GM19395 (cell line): ENCODE measurements at regions not wholly inside any gene's neighbourhood (a gene's known extent, or its start where the extent isn't known, plus 50 kb on each side); places are given as distances from the start of the nearest gene placed in this dataset.
A peak's percentile ranks its signal among the peaks of the same experiment; 100 is the strongest.

ENCODE experiments used
- ATAC-seq: cut with Tn5 transposase; IDR thresholded peaks from one replicate; pipeline ENCODE4 v1.9.1; 2021; ENCODE audit warnings: mild to moderate bottlenecking, moderate library complexity; ENCODE audit not compliant: unreplicated experiment

- ATAC-seq = no peak
Measured at GRCh38 chr10:108307925-108308312, 1143.4 kb upstream of the SORCS1 start.

DNA sequence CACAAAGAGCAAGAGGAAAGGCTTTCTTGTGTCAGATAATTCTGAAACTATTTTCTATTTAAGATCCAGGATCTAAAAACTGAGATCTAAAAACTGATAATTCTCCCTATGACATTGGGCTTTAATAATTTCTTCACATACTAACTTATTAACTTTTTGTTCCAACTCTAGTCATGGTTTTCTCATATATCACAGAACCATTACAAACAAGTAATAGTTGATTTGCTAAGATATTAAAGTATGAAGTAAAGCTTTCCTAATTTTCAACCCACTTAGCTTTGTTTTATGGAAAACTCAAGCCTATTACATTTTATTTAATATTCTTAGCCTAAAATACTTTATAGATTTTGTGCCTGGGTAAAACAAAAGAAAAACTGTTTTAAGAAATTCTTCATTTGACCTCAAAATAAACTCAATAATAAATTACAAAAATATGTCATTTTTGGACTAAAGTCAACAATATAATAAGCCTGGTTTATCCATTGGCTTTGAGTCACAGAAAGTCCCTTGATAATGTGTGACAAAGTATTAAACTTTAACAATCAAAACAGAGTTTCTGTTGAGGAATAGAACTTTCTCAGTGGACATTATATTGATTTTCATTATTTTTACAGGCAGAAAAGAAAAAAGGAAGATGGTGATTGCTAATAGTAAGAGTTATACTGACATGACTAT, 1142.9 kb upstream of the SORCS1 start:
- ATAC-seq = no peak

DNA sequence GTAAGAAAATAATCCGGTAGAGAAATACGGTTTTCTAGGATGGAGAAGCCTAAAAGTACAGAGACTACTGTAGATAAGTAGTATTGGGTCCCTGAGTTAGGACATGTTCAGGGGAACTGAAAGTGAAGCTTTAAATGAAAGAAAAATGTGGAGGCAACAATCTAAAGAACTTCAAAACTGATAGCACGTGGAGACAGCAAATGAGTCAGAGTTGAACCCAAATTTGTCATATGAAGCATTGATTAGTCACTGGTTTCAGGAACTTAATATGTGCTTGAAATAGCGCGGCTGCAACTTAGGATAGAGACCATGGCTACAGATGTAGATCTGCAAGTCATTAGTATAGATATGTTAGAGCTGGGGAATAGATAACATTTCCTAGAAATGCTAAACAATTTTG, 1138.6 kb upstream of the SORCS1 start:
- ATAC-seq = peak; percentile 60

GRCh38 chr10:108301002-108301401, 1136.5 kb upstream of the SORCS1 start:
- ATAC-seq = no peak

GRCh38 chr10:108290823-108291222, 1126.3 kb upstream of the SORCS1 start:
- ATAC-seq = no peak

DNA sequence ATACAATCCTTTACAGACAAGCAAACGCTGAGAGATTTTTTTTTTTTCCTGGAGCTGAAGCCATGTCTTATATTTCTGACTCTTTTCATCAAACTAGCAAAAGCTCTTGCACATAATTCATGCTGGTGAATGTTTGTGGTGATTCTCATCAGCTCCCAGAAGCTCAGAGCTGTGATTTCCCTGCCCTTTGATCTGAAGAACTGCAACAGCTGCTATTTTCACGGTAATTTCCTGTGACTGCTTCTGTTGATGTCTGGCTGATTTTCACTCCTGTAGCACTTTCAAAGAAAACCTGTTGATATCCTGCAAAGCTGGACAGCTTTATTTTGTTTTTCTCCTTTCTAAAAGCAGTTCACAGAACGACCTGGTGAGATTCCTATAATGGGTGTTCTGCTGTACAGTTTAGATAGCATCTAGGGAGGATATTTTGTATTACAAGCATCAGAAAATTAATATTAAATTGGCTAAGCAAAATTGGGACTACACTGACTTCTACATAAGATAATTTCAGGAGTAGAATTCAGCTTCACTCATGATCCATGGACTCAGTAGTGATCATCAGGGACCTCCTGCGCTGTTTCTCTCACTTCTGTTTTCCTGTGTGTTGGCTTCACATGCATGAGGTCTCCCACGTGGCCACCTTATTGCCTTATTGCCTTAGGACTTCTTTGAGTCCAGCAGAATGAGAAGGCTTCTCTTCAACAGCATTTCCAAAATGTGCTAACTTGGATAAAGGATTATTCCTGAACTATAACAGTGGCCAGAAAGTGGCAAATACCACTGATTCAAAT, 1111.6 kb upstream of the SORCS1 start:
- no peak for ATAC-seq

GRCh38 chr10:108260383-108260906, 1095.9 kb upstream of the SORCS1 start:
- no peak for ATAC-seq

DNA sequence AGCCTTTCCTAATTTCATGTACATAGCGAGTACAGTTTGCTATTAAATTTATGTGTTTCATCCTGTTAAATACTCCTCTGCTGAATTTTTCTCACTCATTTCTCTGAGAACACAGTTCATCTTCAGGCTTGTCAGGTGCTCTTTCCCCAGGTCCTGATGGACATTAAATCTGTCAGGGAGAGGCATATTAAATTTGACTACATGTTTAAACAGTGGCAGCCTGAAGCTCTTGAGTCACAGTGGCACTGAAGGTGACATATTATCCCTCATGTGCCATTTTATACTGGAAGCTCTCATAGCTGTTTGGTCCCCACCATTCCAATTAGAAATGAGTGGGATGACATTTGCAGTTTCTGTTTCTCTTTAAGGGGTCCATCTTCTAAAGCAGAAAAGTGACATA, 1089.6 kb upstream of the SORCS1 start:
- no peak for ATAC-seq

GRCh38 chr10:108252771-108253170, 1088.3 kb upstream of the SORCS1 start:
- ATAC-seq = no peak

- no peak for ATAC-seq
Measured at GRCh38 chr10:108250936-108251620, 1086.6 kb upstream of the SORCS1 start.

- ATAC-seq = no peak
Measured at GRCh38 chr10:108249940-108250339, 1085.4 kb upstream of the SORCS1 start.

- no peak for ATAC-seq
Measured at GRCh38 chr10:108244443-108245228, 1080.1 kb upstream of the SORCS1 start.

GRCh38 chr10:108241166-108241565, 1076.7 kb upstream of the SORCS1 start:
- ATAC-seq = no peak

DNA sequence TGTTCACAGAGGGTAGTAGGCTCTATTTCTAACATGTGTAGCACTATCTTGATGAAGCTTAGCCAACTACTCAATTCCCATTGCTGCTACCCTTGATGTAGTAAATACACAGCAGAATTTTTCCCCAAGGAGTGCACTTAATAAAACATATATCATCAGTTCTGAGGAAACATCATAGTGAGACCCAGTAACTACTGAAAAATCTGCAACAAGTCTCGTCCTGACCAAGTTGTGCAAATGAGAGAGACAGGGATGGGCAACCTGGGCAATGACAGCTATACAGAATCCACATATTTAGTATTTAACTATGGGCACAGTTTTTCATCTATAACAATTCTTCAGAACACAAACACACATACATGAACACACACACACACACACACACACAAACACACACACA, 1073.8 kb upstream of the SORCS1 start:
- ATAC-seq = no peak

DNA sequence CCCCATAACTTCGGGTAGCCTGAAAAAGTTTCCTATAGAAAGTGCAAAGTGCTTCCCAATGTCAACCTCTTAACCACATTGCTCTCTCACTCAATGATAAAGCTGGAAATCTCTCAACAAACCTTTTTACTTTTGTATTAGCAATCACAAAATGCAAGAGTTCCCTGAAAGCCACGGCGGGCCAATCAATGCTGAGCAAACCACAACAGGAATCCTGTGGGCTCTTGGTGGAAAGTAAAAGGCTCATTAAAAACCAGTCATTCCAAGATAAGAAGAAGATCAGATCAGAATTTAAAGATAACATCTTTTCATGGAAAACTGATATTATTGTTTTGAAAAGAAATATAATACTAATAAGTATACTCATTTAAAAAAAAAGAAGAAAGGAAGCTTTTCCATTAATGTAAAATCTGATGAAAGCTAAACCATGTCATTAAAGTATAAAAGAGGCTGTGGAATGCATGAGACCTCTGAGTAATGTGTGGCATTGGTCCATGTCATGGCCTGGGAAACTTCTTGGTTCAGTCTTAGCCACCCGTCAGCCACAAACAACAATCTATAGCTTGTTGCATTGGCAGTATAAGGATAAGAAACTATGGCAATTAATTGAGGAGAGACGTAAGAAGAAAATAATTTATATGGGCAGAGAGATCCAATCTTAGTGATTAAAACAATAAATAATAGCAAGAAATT, 1066.1 kb upstream of the SORCS1 start:
- ATAC-seq = no peak

DNA sequence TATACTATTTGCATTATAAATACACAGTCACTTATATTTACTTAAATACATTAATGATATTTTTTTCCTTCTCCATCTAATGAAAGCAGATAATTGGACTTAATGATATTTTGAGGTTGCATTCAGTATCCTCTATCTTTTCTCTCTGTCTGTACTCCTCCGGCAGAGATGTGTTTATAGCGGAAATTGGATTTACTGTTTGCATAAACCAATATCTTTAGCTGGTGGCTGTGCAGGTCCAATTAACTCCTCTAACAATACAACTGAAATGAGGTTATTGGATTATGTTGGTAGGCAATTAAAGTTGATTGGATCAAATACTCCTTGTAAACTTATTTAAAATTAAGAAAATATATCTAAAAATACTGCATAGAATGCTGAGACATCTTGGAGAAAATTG, 1044.2 kb upstream of the SORCS1 start:
- ATAC-seq = no peak

- ATAC-seq = no peak
Measured at GRCh38 chr10:108208038-108208437, 1043.5 kb upstream of the SORCS1 start.

- peak; percentile 71 for ATAC-seq
Measured at GRCh38 chr10:108204528-108205305, 1040.2 kb upstream of the SORCS1 start.

DNA sequence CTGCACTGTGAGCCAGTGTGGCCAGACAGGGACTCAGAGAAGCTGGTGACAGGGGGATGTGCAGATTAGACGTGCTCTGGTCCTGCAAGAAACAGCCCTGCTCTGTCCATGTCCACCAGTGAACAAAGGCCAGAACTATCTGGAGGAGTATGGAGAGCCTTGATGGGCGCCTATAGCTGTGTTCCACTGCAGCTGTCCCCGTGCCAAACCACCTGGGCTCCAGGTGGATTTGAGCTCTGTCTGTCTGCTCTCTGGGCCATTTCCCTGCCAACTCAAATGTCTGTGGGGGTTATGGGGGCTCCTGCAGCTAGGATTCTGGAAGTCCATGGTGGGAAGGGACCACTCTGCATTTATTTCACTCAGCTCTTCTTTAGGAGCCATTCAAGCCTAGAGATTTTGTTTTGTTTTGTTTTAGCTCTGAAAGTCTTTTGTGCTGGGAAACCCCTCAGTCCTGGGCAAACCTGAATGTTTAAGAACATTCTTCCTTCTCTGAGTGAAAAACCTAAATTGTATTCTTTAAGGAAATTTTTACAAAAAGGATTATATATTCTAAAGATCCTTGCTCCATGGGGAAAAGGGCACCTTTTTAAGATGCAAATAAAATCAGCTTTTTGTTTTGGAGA, 1039.5 kb upstream of the SORCS1 start:
- peak; percentile 13 for ATAC-seq
